H9 (cell line): ENCODE measurements at regions not wholly inside any gene's neighbourhood (a gene's known extent, or its start where the extent isn't known, plus 50 kb on each side); places are given as distances from the start of the nearest gene placed in this dataset.

Source experiments
- DNase-seq: peaks from one replicate; pipeline ENCODE4 v3.0.0-alpha.2; 2017
- H2AFZ ChIP-seq: one replicate; pipeline ENCODE4 v1.6.1; 2013; ENCODE audit warnings: mild to moderate bottlenecking, low read length, control low read depth, moderate library complexity
- H2AK5ac ChIP-seq: 2 replicates; pipeline ENCODE4 v1.6.1; 2013; ENCODE audit warnings: low read length, control low read depth, mixed read lengths; ENCODE audit not compliant: insufficient read length
- H2BK120ac ChIP-seq: one replicate; pipeline ENCODE4 v1.6.1; 2013; ENCODE audit warnings: low read depth, mild to moderate bottlenecking, low read length, control low read depth, inconsistent platforms; ENCODE audit not compliant: poor library complexity, severe bottlenecking
- H2BK12ac ChIP-seq: 2 replicates; pipeline ENCODE4 v1.6.1; 2013; ENCODE audit warnings: low read length, control low read depth, mixed read lengths, low read depth; ENCODE audit not compliant: insufficient read length
- H2BK15ac ChIP-seq: 2 replicates; pipeline ENCODE4 v1.6.1; 2013; ENCODE audit warnings: low read depth, low read length, control low read depth
- H2BK20ac ChIP-seq: one replicate; pipeline ENCODE4 v1.6.1; 2013; ENCODE audit warnings: low read depth, mild to moderate bottlenecking, low read length, control low read depth, inconsistent platforms; ENCODE audit not compliant: poor library complexity, severe bottlenecking
- H2BK5ac ChIP-seq: 2 replicates; pipeline ENCODE4 v1.6.1; 2013; ENCODE audit warnings: low read length, control low read depth, mixed read lengths; ENCODE audit not compliant: insufficient read length
- H3K14ac ChIP-seq: 2 replicates; pipeline ENCODE4 v1.6.1; 2013; ENCODE audit warnings: low read length, control low read depth; ENCODE audit not compliant: insufficient read depth
- H3K18ac ChIP-seq: 2 replicates; pipeline ENCODE4 v1.6.1; 2013; ENCODE audit warnings: low read depth, mild to moderate bottlenecking, mixed read lengths, low read length, control low read depth; ENCODE audit not compliant: insufficient read length
- H3K23ac ChIP-seq: 2 replicates; pipeline ENCODE4 v1.6.1; 2013; ENCODE audit warnings: low read length, control low read depth, mixed read lengths, low read depth; ENCODE audit not compliant: insufficient read length
- H3K23me2 ChIP-seq: 2 replicates; pipeline ENCODE4 v1.6.1; 2013; ENCODE audit warnings: low read depth, mild to moderate bottlenecking, mixed read lengths, low read length, control low read depth; ENCODE audit not compliant: insufficient read length, poor library complexity, severe bottlenecking
- H3K27ac ChIP-seq: 2 replicates; pipeline ENCODE4 v1.5.1; 2013; ENCODE audit warnings: low read length, control low read depth, mixed read lengths, low read depth; ENCODE audit not compliant: insufficient read length
- H3K27me3 ChIP-seq: 2 replicates; pipeline ENCODE4 v1.6.1; 2013; ENCODE audit warnings: low read length, control low read depth, inconsistent platforms; ENCODE audit not compliant: insufficient read depth
- H3K4ac ChIP-seq: 2 replicates; pipeline ENCODE4 v1.6.1; 2013; ENCODE audit warnings: low read depth, mild to moderate bottlenecking, control low read depth, inconsistent platforms, low read length, moderate library complexity
- H3K4me1 ChIP-seq: 2 replicates; pipeline ENCODE4 v1.6.1; 2013; ENCODE audit warnings: low read length, control low read depth, inconsistent platforms; ENCODE audit not compliant: insufficient read depth
- H3K4me2 ChIP-seq: 2 replicates; pipeline ENCODE4 v1.6.1; 2013; ENCODE audit warnings: low read length, control low read depth, mixed read lengths; ENCODE audit not compliant: insufficient read length, insufficient read depth
- H3K56ac ChIP-seq: 2 replicates; pipeline ENCODE4 v1.6.1; 2013; ENCODE audit warnings: low read depth, mild to moderate bottlenecking, mixed read lengths, low read length, control low read depth; ENCODE audit not compliant: insufficient read length
- H3K79me1 ChIP-seq: 2 replicates; pipeline ENCODE4 v1.6.1; 2013; ENCODE audit warnings: low read depth, mild to moderate bottlenecking, moderate library complexity, low read length, control low read depth, inconsistent platforms; ENCODE audit not compliant: insufficient read depth, poor library complexity, severe bottlenecking
- H3K79me2 ChIP-seq: 2 replicates; pipeline ENCODE4 v1.6.1; 2013; ENCODE audit warnings: low read length, control low read depth, inconsistent platforms; ENCODE audit not compliant: insufficient read depth
- H3K9ac ChIP-seq: 2 replicates; pipeline ENCODE4 v1.6.1; 2013; ENCODE audit warnings: low read length, control low read depth, mixed read lengths; ENCODE audit not compliant: insufficient read length; ENCODE audit errors: extremely low read depth
- H3K9me3 ChIP-seq: one replicate; pipeline ENCODE4 v1.6.1; 2013; ENCODE audit warnings: low read depth, low read length, inconsistent platforms; ENCODE audit not compliant: control insufficient read depth
- H3T11ph ChIP-seq: one replicate; pipeline ENCODE4 v1.6.1; 2013; ENCODE audit warnings: mild to moderate bottlenecking, low read length, control low read depth, inconsistent platforms
- H4K20me1 ChIP-seq: one replicate; pipeline ENCODE4 v1.6.1; 2013; ENCODE audit not compliant: control insufficient read depth, insufficient read length, insufficient read depth
- H4K5ac ChIP-seq: 2 replicates; pipeline ENCODE4 v1.6.1; 2013; ENCODE audit warnings: low read depth, mild to moderate bottlenecking, mixed read lengths, low read length, control low read depth; ENCODE audit not compliant: insufficient read length
- H4K8ac ChIP-seq: replicated peaks from 2 replicates; pipeline ENCODE4 v1.6.1; 2013; ENCODE audit warnings: low read length, control low read depth, mixed read lengths, low read depth; ENCODE audit not compliant: insufficient read length
- H4K91ac ChIP-seq: 2 replicates; pipeline ENCODE4 v1.6.1; 2013; ENCODE audit warnings: low read depth, mild to moderate bottlenecking, moderate library complexity, mixed read lengths, low read length, control low read depth; ENCODE audit not compliant: insufficient read length
- H3K27ac Mint-ChIP-seq, 3 experiments: 2 replicates in 2 of 3; 3 replicates in 1 of 3; pipeline ENCODE4 v1.8.0; 2020 to 2021; ENCODE audit warnings: mixed read lengths in 3 of 3, mild to moderate bottlenecking in 1 of 3, moderate library complexity in 1 of 3
- H3K27me3 Mint-ChIP-seq: 2 replicates; pipeline ENCODE4 v1.8.0; 2021; ENCODE audit warnings: low read depth, mild to moderate bottlenecking, moderate library complexity, mixed read lengths
- H3K36me3 Mint-ChIP-seq, 3 experiments: 2 replicates in 2 of 3; 3 replicates in 1 of 3; pipeline ENCODE4 v1.8.0; 2020 to 2021; ENCODE audit warnings: low read depth in 3 of 3, mixed read lengths in 3 of 3; ENCODE audit not compliant: insufficient read depth in 1 of 3
- H3K4me1 Mint-ChIP-seq, 2 experiments: 2 replicates each; pipeline ENCODE4 v1.8.0; 2020; ENCODE audit warnings: mixed read lengths in 2 of 2
- H3K4me3 Mint-ChIP-seq, 2 experiments: 2 replicates in 1 of 2; 3 replicates in 1 of 2; pipeline ENCODE4 v1.8.0; 2020 to 2021; ENCODE audit warnings: mild to moderate bottlenecking in 2 of 2, mixed read lengths in 2 of 2, moderate library complexity in 1 of 2
- H3K9me3 Mint-ChIP-seq, 2 experiments: 2 replicates in 1 of 2; 3 replicates in 1 of 2; pipeline ENCODE4 v1.8.0; 2020; ENCODE audit warnings: mild to moderate bottlenecking in 2 of 2, mixed read lengths in 2 of 2, moderate library complexity in 1 of 2
- CTCF ChIP-seq: fragments of 200-600 bp; sonication (generic); conservative IDR thresholded peaks from 3 replicates; pipeline ENCODE4 v1.8.0; 2021; ENCODE audit warnings: antibody characterized with exemption, mild to moderate bottlenecking
- WGBS: extraction: QIAGEN DNeasy Blood & Tissue Kit; methylation state at CpG from one replicate; pipeline ENCODE4 v1.1.7; 2013; ENCODE audit warnings: missing lambda C conversion rate, low lambda C conversion rate, mixed read lengths; ENCODE audit not compliant: insufficient read length; ENCODE audit errors: extremely low coverage; 5-methylcytosine and 5-hydroxymethylcytosine counted together

- Histone ChIP-seq H2AK5ac (no peak overlapping the region), H3K27ac (no peak overlapping the region), H3K23me2 (no peaks in the 10 kb centered on the region), H3K27me3 (no peaks in the 10 kb centered on the region), H2BK12ac (no peak overlapping the region), H4K91ac (no peak overlapping the region), H3K14ac (no peak overlapping the region), H3K4ac (no peak overlapping the region), H3K9ac (no peak overlapping the region), H2BK20ac (no peak overlapping the region), H3K79me2 (no peaks in the 10 kb centered on the region), H2AFZ (no peak overlapping the region), H2BK120ac (no peak overlapping the region), H2BK15ac (no peak overlapping the region), H2BK5ac (no peak overlapping the region), H3K79me1 (no peaks in the 10 kb centered on the region), H3K56ac (no peak overlapping the region), H3K4me1 (peaks cover 2% of the 10 kb centered on the region; the same call in 1 of the 2 replicates), H3T11ph (no peak overlapping the region), H3K4me2 (no peak overlapping the region), H4K20me1 (no peaks in the 10 kb centered on the region), H3K23ac (no peak overlapping the region), H3K18ac (no peak overlapping the region), H4K5ac (no peak overlapping the region), H3K9me3 (no peaks in the 10 kb centered on the region), H4K8ac (no peak overlapping the region)
- TF ChIP-seq CTCF, result no peak
- Mint-ChIP-seq H3K27ac (no peak overlapping the region), H3K9me3 (no peaks in the 10 kb centered on the region), H3K4me3 (no peak overlapping the region), H3K4me1 (peaks cover 16 to 38% of the 10 kb centered on the region in 2 experiments), H3K27me3 (no peaks in the 10 kb centered on the region; the same call in 1 of the 2 replicates), H3K36me3 (no peaks in the 10 kb centered on the region)
- WGBS, result no CpG with 5 or more reads among the region's 7 CpGs
- no peak for DNase-seq
Observed at GRCh38 chr1:234535218-234535617, 56.2 kb upstream of the TARBP1 start.
